Astrocyte of the spinal cord (primary cell): ENCODE measurements at regions not wholly inside any gene's neighbourhood (a gene's known extent, or its start where the extent isn't known, plus 50 kb on each side); places are given as distances from the start of the nearest gene placed in this dataset.

Experiments
- DNase-seq: peaks from one replicate; pipeline ENCODE4 v3.0.0; 2011; ENCODE audit warnings: low read depth, low spot score
- H3K4me3 ChIP-seq: 2 replicates; pipeline ENCODE4 v1.5.1; 2011; ENCODE audit warnings: low read depth, mild to moderate bottlenecking, low read length, moderate library complexity
- in situ Hi-C: cut with HindIII; loops from 2 replicates; pipeline ENCODE4 v1.10.0; 2017; ENCODE audit warnings: low sequenced_read_pairs
- TF ChIP-seq, protein P1 (sequence below): IDR thresholded peaks from 2 replicates; pipeline ENCODE4 v1.5.1; 2012; ENCODE audit warnings: low read depth, mild to moderate bottlenecking, low read length, inconsistent platforms

GRCh38 chr17:36863676-36864612 is 73.3 kb upstream of the LHX1 start:
- in situ Hi-C loops: no loop called here
- no peak for DNase-seq
- no peak overlapping the region for H3K4me3 ChIP-seq
- TF ChIP-seq, protein P1, sequence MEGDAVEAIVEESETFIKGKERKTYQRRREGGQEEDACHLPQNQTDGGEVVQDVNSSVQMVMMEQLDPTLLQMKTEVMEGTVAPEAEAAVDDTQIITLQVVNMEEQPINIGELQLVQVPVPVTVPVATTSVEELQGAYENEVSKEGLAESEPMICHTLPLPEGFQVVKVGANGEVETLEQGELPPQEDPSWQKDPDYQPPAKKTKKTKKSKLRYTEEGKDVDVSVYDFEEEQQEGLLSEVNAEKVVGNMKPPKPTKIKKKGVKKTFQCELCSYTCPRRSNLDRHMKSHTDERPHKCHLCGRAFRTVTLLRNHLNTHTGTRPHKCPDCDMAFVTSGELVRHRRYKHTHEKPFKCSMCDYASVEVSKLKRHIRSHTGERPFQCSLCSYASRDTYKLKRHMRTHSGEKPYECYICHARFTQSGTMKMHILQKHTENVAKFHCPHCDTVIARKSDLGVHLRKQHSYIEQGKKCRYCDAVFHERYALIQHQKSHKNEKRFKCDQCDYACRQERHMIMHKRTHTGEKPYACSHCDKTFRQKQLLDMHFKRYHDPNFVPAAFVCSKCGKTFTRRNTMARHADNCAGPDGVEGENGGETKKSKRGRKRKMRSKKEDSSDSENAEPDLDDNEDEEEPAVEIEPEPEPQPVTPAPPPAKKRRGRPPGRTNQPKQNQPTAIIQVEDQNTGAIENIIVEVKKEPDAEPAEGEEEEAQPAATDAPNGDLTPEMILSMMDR: no peak

DNA sequence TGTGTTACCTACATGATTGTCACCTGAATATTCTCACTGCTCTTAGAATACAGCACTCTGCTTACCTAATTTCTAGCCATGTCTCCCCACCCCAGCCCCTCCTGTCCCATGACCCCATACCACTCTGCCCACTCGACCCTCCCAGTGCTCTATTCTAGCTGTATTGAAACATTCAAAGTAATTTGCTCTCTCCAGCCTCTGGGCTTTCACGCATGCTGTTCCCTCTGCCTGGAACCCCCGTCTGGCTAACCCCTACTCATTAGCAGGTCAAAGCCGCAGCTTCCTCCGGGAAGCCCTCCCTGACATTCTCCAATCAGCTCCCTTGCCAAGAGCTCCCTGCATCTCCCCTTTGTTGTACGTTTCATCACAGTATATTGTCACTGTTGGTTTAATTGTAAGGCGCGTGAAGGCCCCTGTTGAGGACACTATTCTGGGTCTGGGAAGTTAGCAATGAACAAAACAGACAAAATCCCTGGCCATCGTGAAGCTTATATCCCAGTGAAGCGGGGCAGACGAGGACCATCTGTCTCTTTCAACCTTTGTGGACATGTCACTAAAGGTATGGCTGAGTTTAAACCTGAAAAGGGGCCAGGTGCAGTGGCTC is 72.3 kb upstream of the LHX1 start:
- in situ Hi-C loops: no loop called here
- H3K4me3 ChIP-seq: no peak overlapping the region
- TF ChIP-seq, protein P1: no peak
- DNase-seq: no peak

DNA sequence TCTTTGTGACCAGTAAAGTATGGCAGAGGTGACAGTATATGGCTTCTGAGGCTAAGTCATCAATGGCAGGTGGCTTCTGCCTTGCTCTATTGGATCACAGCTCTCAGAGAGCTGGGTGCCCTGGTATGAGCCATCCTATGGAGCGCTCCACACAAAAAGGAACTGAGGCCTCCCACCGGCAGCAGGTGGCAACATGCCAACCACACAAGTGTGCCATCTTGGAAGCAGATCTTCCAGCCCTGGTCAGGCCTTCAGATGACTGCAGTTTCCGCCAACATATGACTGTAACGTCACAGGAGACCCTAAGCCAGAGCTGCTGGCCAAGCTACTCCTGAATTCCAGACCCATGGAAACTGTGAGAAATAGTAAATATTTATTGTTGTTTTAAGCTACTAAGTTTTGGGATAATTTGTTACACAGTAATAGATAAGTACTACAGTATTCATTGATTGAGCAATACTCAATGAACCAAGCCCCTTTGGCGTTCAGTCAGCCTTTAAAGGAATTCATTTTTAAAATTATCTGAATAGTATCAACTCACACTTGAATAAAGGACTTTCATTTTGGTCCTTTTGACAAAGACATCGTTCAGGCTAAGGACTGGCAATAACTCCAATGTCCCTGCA is 69.4 kb upstream of the LHX1 start:
- in situ Hi-C loops: no loop called here
- no peak overlapping the region for H3K4me3 ChIP-seq
- no peak for DNase-seq
- TF ChIP-seq, protein P1: no peak

GRCh38 chr17:36868777-36869176 is 68.5 kb upstream of the LHX1 start:
- TF ChIP-seq, protein P1: no peak
- H3K4me3 ChIP-seq: no peak overlapping the region
- in situ Hi-C loops: no loop called here
- DNase-seq: no peak

GRCh38 chr17:36869441-36869840 is 67.8 kb upstream of the LHX1 start:
- in situ Hi-C loops: no loop called here
- DNase-seq: no peak
- no peak overlapping the region for H3K4me3 ChIP-seq
- TF ChIP-seq, protein P1: no peak

DNA sequence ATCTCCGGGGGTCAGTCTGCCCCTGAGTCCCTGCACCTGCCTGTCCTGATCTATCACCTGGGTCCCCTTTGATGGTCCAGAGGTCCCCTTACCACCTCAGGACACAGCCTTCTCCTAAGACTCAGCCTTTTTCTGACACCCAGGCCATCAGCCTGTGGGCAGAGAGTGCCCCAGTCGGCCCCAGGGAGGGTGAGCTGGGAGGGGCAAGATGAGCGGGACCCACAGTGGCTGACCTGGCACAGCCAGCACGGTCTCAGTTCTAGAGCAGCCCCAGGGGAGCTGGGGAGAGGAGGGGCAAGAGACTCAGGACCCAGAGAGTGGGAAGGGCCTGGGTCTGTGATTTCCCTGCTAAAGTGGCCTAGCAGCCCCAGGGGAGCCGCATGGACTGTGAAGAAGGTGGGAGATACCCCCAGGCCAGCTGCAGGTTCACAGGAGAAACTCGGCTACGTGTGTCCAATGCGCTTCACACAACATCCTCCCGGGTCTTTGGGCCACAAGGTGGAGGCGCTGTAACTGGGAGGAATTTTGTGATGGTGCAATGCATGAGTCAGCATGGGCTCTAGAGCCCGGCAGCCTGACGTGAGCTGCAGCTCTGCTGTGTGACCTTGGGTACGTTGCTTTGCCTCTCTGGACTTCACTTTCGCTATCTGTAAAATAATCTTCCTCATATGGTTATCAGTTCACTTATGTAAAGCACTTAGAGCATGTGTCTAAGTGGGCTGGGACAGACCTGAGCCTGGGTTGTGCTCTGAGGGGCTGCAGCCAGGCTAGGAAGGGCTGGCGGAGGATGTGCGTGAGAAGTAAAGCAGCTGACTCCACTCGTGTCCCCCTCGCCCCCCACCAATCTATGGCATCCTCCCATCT is 67.2 kb upstream of the LHX1 start:
- in situ Hi-C loops: no loop called here
- no peak overlapping the region for H3K4me3 ChIP-seq
- no peak for DNase-seq
- TF ChIP-seq, protein P1: no peak
